Femur (tissue), 1 donor: ENCODE measurements at regions not wholly inside any gene's neighbourhood (a gene's known extent, or its start where the extent isn't known, plus 50 kb on each side); places are given as distances from the start of the nearest gene placed in this dataset.
A peak's percentile ranks its signal among the peaks of the same experiment; 100 is the strongest.

Experiments
- DNase-seq: peaks from one replicate; pipeline ENCODE4 v3.0.0-alpha.2; 2017

- DNase-seq, result peak; percentile 57
Observed at GRCh38 chr12:14284184-14284722, 81.2 kb upstream of the ATF7IP start.

- DNase-seq, result no peak
Observed at GRCh38 chr12:14289601-14290000, 75.9 kb upstream of the ATF7IP start.

GRCh38 chr12:14290951-14291350 lies 74.5 kb upstream of the ATF7IP start:
- no peak for DNase-seq

- DNase-seq, result no peak
Observed at GRCh38 chr12:14303661-14304155, 61.8 kb upstream of the ATF7IP start.

- no peak for DNase-seq
Observed at GRCh38 chr12:14307004-14307403, 58.5 kb upstream of the ATF7IP start.

GRCh38 chr12:14308516-14308915 lies 57.0 kb upstream of the ATF7IP start:
- DNase-seq, result no peak

GRCh38 chr12:14310866-14311265 lies 54.6 kb upstream of the ATF7IP start:
- no peak for DNase-seq

- DNase-seq, result no peak
Observed at GRCh38 chr12:14313379-14314138, 51.9 kb upstream of the ATF7IP start.

GRCh38 chr12:14314801-14315200 lies 50.7 kb upstream of the ATF7IP start:
- no peak for DNase-seq

GRCh38 chr12:14315501-14315900 lies 50.0 kb upstream of the ATF7IP start:
- no peak for DNase-seq
